OCI-LY7 (cell line): ENCODE measurements at regions not wholly inside any gene's neighbourhood (a gene's known extent, or its start where the extent isn't known, plus 50 kb on each side); places are given as distances from the start of the nearest gene placed in this dataset.

Experiments
- BruUV-seq: library from RNA; stranded (reverse); fragments of 400-500 nt; replicated peaks from 2 replicates; lab custom pipeline; 2021; lab: Mats Ljungman, UMichigan
- CTCF ChIA-PET: fragments of 300-600 bp; sonication (Branson Sonifier 250); formaldehyde crosslinking; loops from one replicate; lab custom pipeline; 2022; ENCODE audit warnings: antibody characterized with exemption; ENCODE audit not compliant: unreplicated experiment; lab: Charles Lee
- POLR2A ChIA-PET: fragments of 300-600 bp; sonication (Branson Sonifier 250); formaldehyde crosslinking; loops from one replicate; lab custom pipeline; 2022; ENCODE audit warnings: antibody characterized with exemption; lab: Charles Lee
- DNase-seq: peaks from one replicate; pipeline ENCODE4 v3.0.0-alpha.2; 2015; ENCODE audit warnings: low spot score
- H2AFZ ChIP-seq: fragments of 200-600 bp; sonication (generic), shearing (Covaris generic); 2 replicates; pipeline ENCODE4 v1.6.1; 2014; ENCODE audit warnings: mild to moderate bottlenecking, antibody characterized with exemption, low read length, moderate library complexity
- H3K27ac ChIP-seq: fragments of 200-600 bp; sonication (generic); 2 replicates; pipeline ENCODE4 v1.5.1; 2014; ENCODE audit warnings: mixed run types, low read depth, mild to moderate bottlenecking, moderate library complexity, low read length, inconsistent platforms; ENCODE audit not compliant: poor library complexity, severe bottlenecking
- H3K36me3 ChIP-seq: fragments of 200-600 bp; sonication (generic); 2 replicates; pipeline ENCODE4 v1.6.1; 2014; ENCODE audit warnings: mild to moderate bottlenecking, antibody characterized with exemption, low read length, moderate library complexity, mixed read lengths; ENCODE audit not compliant: insufficient read depth
- H3K4me1 ChIP-seq: fragments of 200-600 bp; sonication (generic); 2 replicates; pipeline ENCODE4 v1.5.1; 2014; ENCODE audit warnings: mild to moderate bottlenecking, low read length; ENCODE audit not compliant: insufficient read depth, poor library complexity, severe bottlenecking
- H3K4me2 ChIP-seq: fragments of 200-600 bp; sonication (generic); 2 replicates; pipeline ENCODE4 v1.6.1; 2014; ENCODE audit warnings: mild to moderate bottlenecking, low read length
- H3K4me3 ChIP-seq: fragments of 200-600 bp; sonication (generic); 2 replicates; pipeline ENCODE4 v1.5.1; 2014; ENCODE audit warnings: mild to moderate bottlenecking, low read depth, low read length; ENCODE audit not compliant: poor library complexity, severe bottlenecking
- H3K79me2 ChIP-seq: fragments of 200-600 bp; sonication (generic); 2 replicates; pipeline ENCODE4 v1.6.1; 2016; ENCODE audit warnings: low read depth, mild to moderate bottlenecking, low read length, moderate library complexity, mixed read lengths; ENCODE audit not compliant: insufficient read depth
- H3K9me2 ChIP-seq: fragments of 200-600 bp; sonication (generic); 2 replicates; pipeline ENCODE4 v1.6.1; 2016; ENCODE audit warnings: mild to moderate bottlenecking, low read length, mixed read lengths; ENCODE audit not compliant: insufficient read depth
- H3K9me3 ChIP-seq: fragments of 200-600 bp; sonication (generic); 2 replicates; pipeline ENCODE4 v1.6.1; 2014; ENCODE audit warnings: mild to moderate bottlenecking, mixed run types, low read length, mixed read lengths
- H4K20me1 ChIP-seq: fragments of 200-600 bp; sonication (generic); 2 replicates; pipeline ENCODE4 v1.6.1; 2014; ENCODE audit warnings: mild to moderate bottlenecking, antibody characterized with exemption, low read length, moderate library complexity, mixed read lengths; ENCODE audit not compliant: insufficient read depth
- EZH2phosphoT487 ChIP-seq: fragments of 200-600 bp; sonication (generic); IDR thresholded peaks from 2 replicates; pipeline ENCODE4 v1.6.1; 2018; ENCODE audit warnings: low read depth, borderline replicate concordance, mild to moderate bottlenecking, mixed run types, antibody characterized with exemption, low read length, moderate library complexity, mixed read lengths
- intact Hi-C: fragments of 100-400 bp; cut with micrococcal nuclease; formaldehyde crosslinking; loops from one replicate; pipeline ENCODE4 v1.10.0; 2022; ENCODE audit not compliant: unreplicated experiment
- TF ChIP-seq, protein P1 (sequence below): fragments of 200-600 bp; sonication (generic); conservative IDR thresholded peaks from 2 replicates; pipeline ENCODE4 v1.5.1; 2014; ENCODE audit warnings: mild to moderate bottlenecking, antibody characterized with exemption, low read length, moderate library complexity, mixed read lengths

DNA sequence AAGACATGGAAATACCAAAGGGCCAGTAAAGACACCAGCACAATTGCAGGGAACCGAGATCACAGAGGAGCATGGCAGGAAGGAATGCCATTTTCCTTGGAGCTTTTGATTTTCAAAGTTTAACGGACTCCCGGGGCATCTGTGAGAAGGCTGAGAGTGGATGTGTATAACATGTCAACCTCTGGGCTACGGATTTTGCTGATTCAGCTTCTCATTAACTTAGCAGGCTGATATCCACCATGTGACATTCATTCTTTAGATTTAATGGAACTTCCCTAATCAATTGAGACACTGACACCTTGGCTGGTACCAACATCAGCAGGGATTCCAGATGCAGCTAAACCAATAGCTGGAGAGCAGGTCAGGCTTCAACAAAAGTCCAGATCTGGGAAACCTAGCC, 496.6 kb upstream of the SPHKAP start:
- TF ChIP-seq, protein P1, sequence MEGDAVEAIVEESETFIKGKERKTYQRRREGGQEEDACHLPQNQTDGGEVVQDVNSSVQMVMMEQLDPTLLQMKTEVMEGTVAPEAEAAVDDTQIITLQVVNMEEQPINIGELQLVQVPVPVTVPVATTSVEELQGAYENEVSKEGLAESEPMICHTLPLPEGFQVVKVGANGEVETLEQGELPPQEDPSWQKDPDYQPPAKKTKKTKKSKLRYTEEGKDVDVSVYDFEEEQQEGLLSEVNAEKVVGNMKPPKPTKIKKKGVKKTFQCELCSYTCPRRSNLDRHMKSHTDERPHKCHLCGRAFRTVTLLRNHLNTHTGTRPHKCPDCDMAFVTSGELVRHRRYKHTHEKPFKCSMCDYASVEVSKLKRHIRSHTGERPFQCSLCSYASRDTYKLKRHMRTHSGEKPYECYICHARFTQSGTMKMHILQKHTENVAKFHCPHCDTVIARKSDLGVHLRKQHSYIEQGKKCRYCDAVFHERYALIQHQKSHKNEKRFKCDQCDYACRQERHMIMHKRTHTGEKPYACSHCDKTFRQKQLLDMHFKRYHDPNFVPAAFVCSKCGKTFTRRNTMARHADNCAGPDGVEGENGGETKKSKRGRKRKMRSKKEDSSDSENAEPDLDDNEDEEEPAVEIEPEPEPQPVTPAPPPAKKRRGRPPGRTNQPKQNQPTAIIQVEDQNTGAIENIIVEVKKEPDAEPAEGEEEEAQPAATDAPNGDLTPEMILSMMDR: no peak
- TF ChIP-seq EZH2phosphoT487: no peak
- ChIA-PET POLR2A (no interaction called here), CTCF (no interaction called here)

DNA sequence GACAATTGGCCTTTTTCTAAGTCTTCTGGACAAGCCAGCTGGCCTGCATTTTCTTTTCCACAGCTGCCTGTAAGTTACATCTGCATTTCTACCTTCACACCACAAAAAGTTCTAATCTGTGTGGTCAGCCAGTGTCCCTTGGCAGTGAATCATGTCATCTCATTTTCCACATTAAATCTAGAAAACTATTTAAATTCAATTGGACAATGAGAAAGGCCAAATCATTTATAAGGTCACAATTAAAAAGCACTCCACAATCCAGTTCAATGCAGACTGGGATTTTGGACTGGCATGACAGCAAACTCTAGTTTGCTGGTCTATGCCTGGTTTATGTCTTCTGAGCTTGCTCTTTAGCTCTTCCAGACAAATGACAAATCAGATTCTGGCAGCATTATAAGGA, 494.2 kb upstream of the SPHKAP start:
- ChIA-PET POLR2A (no interaction called here), CTCF (no interaction called here)
- no peak for DNase-seq
- Histone ChIP-seq H2AFZ (no peak overlapping the region), H3K36me3 (no peaks in the 10 kb centered on the region), H3K27ac (no peak overlapping the region), H3K4me2 (no peak overlapping the region), H3K4me1 (no peaks in the 10 kb centered on the region), H3K9me2 (no peaks in the 10 kb centered on the region), H3K4me3 (no peak overlapping the region), H3K9me3 (no peaks in the 10 kb centered on the region), H4K20me1 (no peaks in the 10 kb centered on the region), H3K79me2 (no peaks in the 10 kb centered on the region)
- intact Hi-C loops: no loop called here
- TF ChIP-seq EZH2phosphoT487: no peak
- TF ChIP-seq, protein P1: no peak
- no TSS peak for BruUV-seq

More for the DNA sequence above, 496.6 kb upstream of the SPHKAP start:
- intact Hi-C loops: no loop called here
- Histone ChIP-seq H3K27ac (no peak overlapping the region), H3K79me2 (no peaks in the 10 kb centered on the region), H4K20me1 (no peaks in the 10 kb centered on the region), H3K4me1 (no peaks in the 10 kb centered on the region), H3K9me2 (no peaks in the 10 kb centered on the region), H3K9me3 (no peaks in the 10 kb centered on the region), H3K4me2 (no peak overlapping the region), H3K4me3 (no peak overlapping the region), H2AFZ (no peak overlapping the region), H3K36me3 (no peaks in the 10 kb centered on the region)
- BruUV-seq: no TSS peak
- DNase-seq: no peak

DNA sequence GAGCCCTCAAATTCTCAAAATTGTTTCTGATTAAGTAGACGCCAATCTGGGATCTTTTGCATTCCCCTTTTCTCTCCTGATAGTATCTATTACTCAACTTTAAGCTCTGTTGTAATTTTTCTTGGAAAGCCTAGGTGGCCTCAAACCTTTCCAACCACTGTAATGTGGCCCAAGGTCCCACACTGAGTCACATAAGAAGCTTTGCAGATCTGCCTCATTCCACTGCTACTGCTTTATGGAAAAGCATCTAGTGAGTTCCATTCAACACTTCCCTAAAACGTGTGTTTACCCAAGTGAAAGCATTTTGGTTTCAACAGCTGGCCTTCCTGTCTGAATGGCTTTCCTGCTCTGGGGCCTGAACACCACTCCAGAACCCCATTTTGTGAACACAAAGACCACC, 493.6 kb upstream of the SPHKAP start:
- no peaks in the 10 kb centered on the region for H3K36me3 ChIP-seq
- DNase-seq: no peak
- H3K4me2 ChIP-seq: no peak overlapping the region
- H3K9me2 ChIP-seq: no peaks in the 10 kb centered on the region
- CTCF ChIA-PET: no interaction called here
- no peak overlapping the region for H2AFZ ChIP-seq
- no peak overlapping the region for H3K27ac ChIP-seq
- intact Hi-C loops: no loop called here
- POLR2A ChIA-PET: no interaction called here
- no peaks in the 10 kb centered on the region for H3K4me1 ChIP-seq
- BruUV-seq: no TSS peak
- H4K20me1 ChIP-seq: no peaks in the 10 kb centered on the region
- no peaks in the 10 kb centered on the region for H3K9me3 ChIP-seq
- TF ChIP-seq, protein P1: no peak
- no peak for TF ChIP-seq EZH2phosphoT487
- no peak overlapping the region for H3K4me3 ChIP-seq
- no peaks in the 10 kb centered on the region for H3K79me2 ChIP-seq
